ENCODE measurements at regions not wholly inside any gene's neighbourhood (a gene's known extent, or its start where the extent isn't known, plus 50 kb on each side); places are given as distances from the start of the nearest gene placed in this dataset.

DNA sequence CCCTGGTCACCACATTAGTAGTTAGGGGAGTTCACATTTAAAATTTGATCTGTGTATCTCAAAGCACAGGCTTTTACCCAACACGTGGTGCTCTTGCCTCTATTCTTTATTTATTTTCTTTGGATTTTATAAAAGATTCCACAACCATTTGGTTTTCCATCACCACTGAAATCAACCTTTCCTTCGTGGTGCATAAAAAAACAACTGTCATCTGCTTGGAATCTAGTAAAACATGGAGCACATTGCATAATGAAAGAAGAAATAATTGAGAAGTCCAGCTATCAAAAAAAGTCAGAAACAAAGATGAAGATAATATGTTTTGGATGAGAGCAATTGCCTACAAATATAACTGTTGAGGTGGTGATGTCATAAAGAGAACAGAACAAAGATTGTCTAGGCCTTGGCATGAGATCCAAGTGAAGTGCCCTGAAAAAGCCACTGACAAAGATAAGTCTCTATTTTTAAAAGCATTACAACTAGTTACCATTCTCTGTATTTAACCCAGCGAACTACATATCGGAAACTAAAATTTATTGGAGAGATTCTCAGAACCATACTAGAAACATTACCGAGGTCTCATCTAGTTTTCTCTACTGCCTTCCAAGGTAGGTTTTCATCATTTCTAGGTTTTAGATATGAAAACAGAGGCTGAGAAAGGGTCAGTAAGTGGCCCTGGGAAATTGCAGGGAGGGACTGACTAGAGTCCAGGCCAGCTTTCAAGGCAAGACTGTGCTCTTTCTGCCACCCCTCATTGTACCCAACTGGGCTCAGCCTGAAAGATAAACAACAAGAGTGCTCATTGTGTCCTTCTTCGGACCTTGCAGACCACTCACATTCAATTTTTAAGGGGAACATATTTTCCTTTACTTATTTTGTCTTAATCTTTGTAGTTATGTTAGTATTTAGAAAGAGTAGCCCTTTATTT, 127.3 kb downstream of the MAD2L1 start:
- Histone ChIP-seq H3K4me3 (no peak overlapping the region), H3K27me3 (ENCODE audit: control insufficient read depth in 3 of 3, insufficient read depth in 3 of 3, low read length in 2 of 3) (no peaks in the 10 kb centered on the region), H3K9me3 (ENCODE audit: control insufficient read depth in 4 of 4, insufficient read depth in 3 of 4, low read length in 3 of 4) (no peaks in the 10 kb centered on the region), H3K9ac (ENCODE audit: insufficient read depth in 1 of 2, low read length in 2 of 2) (no peak overlapping the region), H3K36me3 (ENCODE audit: control insufficient read depth in 4 of 4, insufficient read depth in 4 of 4, low read length in 4 of 4) (no peaks in the 10 kb centered on the region), H3K4me1 (ENCODE audit: control insufficient read depth in 5 of 5, insufficient read depth in 5 of 5, low read length in 5 of 5) (peaks cover 0 to 3% (median 0%) of the 10 kb centered on the region in 5 donors), H3K27ac (ENCODE audit: low read depth in 1 of 2, low read length in 1 of 2) (peak overlapping the region in 1 of 2 donors; percentile 88)
- DNase-seq = no peak
- ATAC-seq (ENCODE audit: insufficient read depth, low FRiP score) = no peak
- TF ChIP-seq, protein P1, sequence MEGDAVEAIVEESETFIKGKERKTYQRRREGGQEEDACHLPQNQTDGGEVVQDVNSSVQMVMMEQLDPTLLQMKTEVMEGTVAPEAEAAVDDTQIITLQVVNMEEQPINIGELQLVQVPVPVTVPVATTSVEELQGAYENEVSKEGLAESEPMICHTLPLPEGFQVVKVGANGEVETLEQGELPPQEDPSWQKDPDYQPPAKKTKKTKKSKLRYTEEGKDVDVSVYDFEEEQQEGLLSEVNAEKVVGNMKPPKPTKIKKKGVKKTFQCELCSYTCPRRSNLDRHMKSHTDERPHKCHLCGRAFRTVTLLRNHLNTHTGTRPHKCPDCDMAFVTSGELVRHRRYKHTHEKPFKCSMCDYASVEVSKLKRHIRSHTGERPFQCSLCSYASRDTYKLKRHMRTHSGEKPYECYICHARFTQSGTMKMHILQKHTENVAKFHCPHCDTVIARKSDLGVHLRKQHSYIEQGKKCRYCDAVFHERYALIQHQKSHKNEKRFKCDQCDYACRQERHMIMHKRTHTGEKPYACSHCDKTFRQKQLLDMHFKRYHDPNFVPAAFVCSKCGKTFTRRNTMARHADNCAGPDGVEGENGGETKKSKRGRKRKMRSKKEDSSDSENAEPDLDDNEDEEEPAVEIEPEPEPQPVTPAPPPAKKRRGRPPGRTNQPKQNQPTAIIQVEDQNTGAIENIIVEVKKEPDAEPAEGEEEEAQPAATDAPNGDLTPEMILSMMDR (IDR thresholded peaks at IDR 0.05; ENCODE audit: control extremely low read depth, extremely low read depth) = no peak
- WGBS, 2 donors = 75 to 86% methylated on average over 6 of the region's 6 CpGs

DNA sequence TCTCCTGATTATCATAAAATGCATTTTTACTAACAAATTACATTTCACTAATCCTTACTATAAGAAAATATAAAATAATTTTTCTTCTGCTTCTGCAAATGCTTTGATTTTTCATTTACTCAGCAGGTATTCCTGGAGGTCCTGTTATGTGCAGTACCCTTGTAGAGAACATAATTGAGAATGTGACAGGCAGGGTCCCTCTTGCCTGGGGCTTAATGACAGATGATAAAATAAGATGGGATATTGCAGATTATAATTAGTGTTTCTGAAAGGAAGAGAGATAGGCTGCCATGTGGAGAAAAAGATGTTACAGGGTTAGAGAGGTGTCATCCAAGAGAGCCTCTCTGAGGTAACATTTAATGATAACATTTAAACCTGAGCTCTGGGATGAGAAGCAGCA, 128.9 kb downstream of the MAD2L1 start:
- Histone ChIP-seq H3K9ac (ENCODE audit: insufficient read depth in 1 of 2, low read length in 2 of 2) (no peak overlapping the region), H3K4me1 (ENCODE audit: control insufficient read depth in 5 of 5, insufficient read depth in 5 of 5, low read length in 5 of 5) (peaks cover 0 to 3% (median 0%) of the 10 kb centered on the region in 5 donors), H3K36me3 (ENCODE audit: control insufficient read depth in 4 of 4, insufficient read depth in 4 of 4, low read length in 4 of 4) (no peaks in the 10 kb centered on the region), H3K27ac (ENCODE audit: low read depth in 1 of 2, low read length in 1 of 2) (no peak overlapping the region), H3K27me3 (ENCODE audit: control insufficient read depth in 3 of 3, insufficient read depth in 3 of 3, low read length in 2 of 3) (no peaks in the 10 kb centered on the region), H3K4me3 (no peak overlapping the region), H3K9me3 (ENCODE audit: control insufficient read depth in 4 of 4, insufficient read depth in 3 of 4, low read length in 3 of 4) (no peaks in the 10 kb centered on the region)
- TF ChIP-seq, protein P1 (IDR thresholded peaks at IDR 0.05; ENCODE audit: control extremely low read depth, extremely low read depth) = no peak
- ATAC-seq (ENCODE audit: insufficient read depth, low FRiP score) = no peak
- DNase-seq = no peak

DNA sequence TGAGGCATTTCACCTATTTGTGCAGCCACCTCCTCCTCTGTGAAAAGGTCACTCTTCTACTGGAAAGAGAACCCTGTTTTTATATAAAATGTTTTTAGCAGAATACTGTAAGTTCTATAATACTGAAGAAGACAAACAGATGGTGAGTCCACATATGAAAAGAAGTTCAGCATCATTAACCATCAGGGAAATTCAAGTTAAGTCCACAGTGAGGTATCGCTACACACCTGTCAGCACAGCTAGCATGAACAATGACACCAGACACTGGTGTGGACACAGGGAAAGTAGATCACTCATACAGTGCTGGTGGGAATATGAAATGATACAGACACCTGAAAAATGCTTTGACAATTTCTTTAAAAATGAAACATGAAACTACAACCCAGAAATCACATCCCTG, 133.0 kb downstream of the MAD2L1 start:
- TF ChIP-seq, protein P1 (IDR thresholded peaks at IDR 0.05; ENCODE audit: control extremely low read depth, extremely low read depth) = no peak
- no peak overlapping the region for H3K4me3 ChIP-seq
- H3K27ac ChIP-seq (ENCODE audit: low read depth in 1 of 2, low read length in 1 of 2) = no peak overlapping the region
- H3K27me3 ChIP-seq (ENCODE audit: control insufficient read depth in 3 of 3, insufficient read depth in 3 of 3, low read length in 2 of 3) = no peaks in the 10 kb centered on the region
- ATAC-seq (ENCODE audit: insufficient read depth, low FRiP score) (no peak), DNase-seq (no peak)
- H3K4me1 ChIP-seq (ENCODE audit: control insufficient read depth in 5 of 5, insufficient read depth in 5 of 5, low read length in 5 of 5) = no peaks in the 10 kb centered on the region
- no peaks in the 10 kb centered on the region for H3K9me3 ChIP-seq (ENCODE audit: control insufficient read depth in 4 of 4, insufficient read depth in 3 of 4, low read length in 3 of 4)
- H3K36me3 ChIP-seq (ENCODE audit: control insufficient read depth in 4 of 4, insufficient read depth in 4 of 4, low read length in 4 of 4) = no peaks in the 10 kb centered on the region
- WGBS, 2 donors = 94 to 97% methylated on average over 1 of the region's 1 CpG
- H3K9ac ChIP-seq (ENCODE audit: insufficient read depth in 1 of 2, low read length in 2 of 2) = no peak overlapping the region
